Activated B cell treated with CpG ODN at 0.5 μM for 24 hours (primary cell): ENCODE measurements at regions not wholly inside any gene's neighbourhood (a gene's known extent, or its start where the extent isn't known, plus 50 kb on each side); places are given as distances from the start of the nearest gene placed in this dataset.

Source experiments
- ATAC-seq: fragments of 200-7000 bp; cut with Tn5 transposase; one replicate; pipeline ENCODE4 v1.10.0; 2021; ENCODE audit warnings: low read depth, mild to moderate bottlenecking, moderate library complexity
- CTCF ChIA-PET: fragments of 350-600 bp; sonication (Branson Sonifier 250); formaldehyde crosslinking; loops from one replicate; lab custom pipeline; 2021; ENCODE audit warnings: antibody characterized with exemption; lab: Charles Lee
- POLR2A ChIA-PET: fragments of 350-600 bp; sonication (Branson Sonifier 250); formaldehyde crosslinking; loops from one replicate; lab custom pipeline; 2021; ENCODE audit warnings: antibody characterized with exemption; lab: Charles Lee
- DNase-seq: peaks from one replicate; pipeline ENCODE4 v3.0.0; 2022
- H3K27ac Mint-ChIP-seq: one replicate; pipeline ENCODE4 v1.8.0; 2020; ENCODE audit warnings: mixed read lengths
- H3K27me3 Mint-ChIP-seq: one replicate; pipeline ENCODE4 v1.8.0; 2021; ENCODE audit warnings: mixed read lengths
- H3K36me3 Mint-ChIP-seq: one replicate; pipeline ENCODE4 v1.8.0; 2021; ENCODE audit warnings: low read depth, mixed read lengths
- H3K4me1 Mint-ChIP-seq: one replicate; pipeline ENCODE4 v1.8.0; 2021; ENCODE audit warnings: mixed read lengths
- H3K4me3 Mint-ChIP-seq: one replicate; pipeline ENCODE4 v1.8.0; 2020; ENCODE audit warnings: mild to moderate bottlenecking, mixed read lengths
- H3K9me3 Mint-ChIP-seq: one replicate; pipeline ENCODE4 v1.8.0; 2020; ENCODE audit warnings: mixed read lengths
- CTCF ChIP-seq: fragments of 200-600 bp; IDR thresholded peaks from one replicate; pipeline ENCODE4 v1.8.0; 2022; ENCODE audit warnings: antibody characterized with exemption, mild to moderate bottlenecking
- intact Hi-C: fragments of 100-400 bp; cut with micrococcal nuclease; formaldehyde crosslinking; loops from one replicate; pipeline ENCODE4 v1.15.1; 2024

- no peak overlapping the region for H3K4me3 Mint-ChIP-seq
- POLR2A ChIA-PET, result no interaction called here
- no peaks in the 10 kb centered on the region for H3K27me3 Mint-ChIP-seq
- CTCF ChIA-PET, result no interaction called here
- peaks cover 20% of the 10 kb centered on the region for H3K9me3 Mint-ChIP-seq
- no peaks in the 10 kb centered on the region for H3K4me1 Mint-ChIP-seq
- intact Hi-C loops, result no loop called here
- no peak for TF ChIP-seq CTCF
- DNase-seq (no peak), ATAC-seq (no peak)
- no peak overlapping the region for H3K27ac Mint-ChIP-seq
- H3K36me3 Mint-ChIP-seq, result no peaks in the 10 kb centered on the region
Observed at GRCh38 chr6:99024089-99024488, 76.3 kb upstream of the FBXL4 start.

- no peak overlapping the region for H3K4me3 Mint-ChIP-seq
- ChIA-PET CTCF (no interaction called here), POLR2A (no interaction called here)
- TF ChIP-seq CTCF, result no peak
- H3K9me3 Mint-ChIP-seq, result peaks cover 15% of the 10 kb centered on the region
- no peak overlapping the region for H3K27ac Mint-ChIP-seq
- DNase-seq (no peak), ATAC-seq (no peak)
- intact Hi-C loops, result no loop called here
- H3K4me1 Mint-ChIP-seq, result no peaks in the 10 kb centered on the region
- no peaks in the 10 kb centered on the region for H3K36me3 Mint-ChIP-seq
- H3K27me3 Mint-ChIP-seq, result no peaks in the 10 kb centered on the region
Observed at GRCh38 chr6:99022039-99022609, 74.4 kb upstream of the FBXL4 start.

DNA sequence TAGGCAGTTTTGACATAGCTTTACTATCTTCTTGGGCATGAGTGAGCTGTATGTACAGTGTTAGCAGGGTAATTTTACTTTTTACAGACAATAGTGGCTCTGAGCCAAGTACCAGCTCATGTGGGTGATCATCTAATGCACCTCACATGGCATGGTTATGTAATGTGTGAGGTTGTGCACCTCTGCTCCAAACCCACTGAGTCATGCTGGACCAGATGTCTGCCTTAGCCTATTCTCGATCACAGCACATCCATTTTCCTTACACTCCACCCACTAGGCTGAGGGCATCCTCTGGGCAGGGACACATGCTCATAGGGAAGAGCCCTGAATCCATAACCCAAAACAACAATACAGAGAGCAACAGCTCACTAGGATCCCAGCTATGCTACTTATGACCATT, 71.6 kb upstream of the FBXL4 start:
- ChIA-PET CTCF (no interaction called here), POLR2A (no interaction called here)
- Mint-ChIP-seq H3K4me3 (no peak overlapping the region), H3K9me3 (no peaks in the 10 kb centered on the region), H3K27ac (no peak overlapping the region), H3K27me3 (no peaks in the 10 kb centered on the region), H3K4me1 (no peaks in the 10 kb centered on the region), H3K36me3 (no peaks in the 10 kb centered on the region)
- ATAC-seq (no peak), DNase-seq (no peak)
- no peak for TF ChIP-seq CTCF
- intact Hi-C loops, result no loop called here

GRCh38 chr6:99017150-99017549, 69.4 kb upstream of the FBXL4 start:
- H3K4me3 Mint-ChIP-seq, result no peak overlapping the region
- ATAC-seq, result no peak
- H3K4me1 Mint-ChIP-seq, result no peaks in the 10 kb centered on the region
- peaks cover 5% of the 10 kb centered on the region for H3K27me3 Mint-ChIP-seq
- intact Hi-C loops, result no loop called here
- H3K36me3 Mint-ChIP-seq, result no peaks in the 10 kb centered on the region
- H3K27ac Mint-ChIP-seq, result no peak overlapping the region
- no peaks in the 10 kb centered on the region for H3K9me3 Mint-ChIP-seq
- no peak for TF ChIP-seq CTCF
- no peak for DNase-seq
- POLR2A ChIA-PET, result no interaction called here
- CTCF ChIA-PET, result no interaction called here

- POLR2A ChIA-PET, result no interaction called here
Observed at GRCh38 chr6:99016355-99016754, 68.6 kb upstream of the FBXL4 start.

More at GRCh38 chr6:99016355-99016754, 68.6 kb upstream of the FBXL4 start:
- intact Hi-C loops, result no loop called here
- Mint-ChIP-seq H3K27ac (no peak overlapping the region), H3K4me3 (no peak overlapping the region), H3K4me1 (no peaks in the 10 kb centered on the region), H3K9me3 (no peaks in the 10 kb centered on the region), H3K27me3 (peaks cover 5% of the 10 kb centered on the region), H3K36me3 (no peaks in the 10 kb centered on the region)
- TF ChIP-seq CTCF, result no peak
- DNase-seq (no peak), ATAC-seq (no peak)
- CTCF ChIA-PET, result no interaction called here
